GM21360 (cell line): ENCODE measurements at regions not wholly inside any gene's neighbourhood (a gene's known extent, or its start where the extent isn't known, plus 50 kb on each side); places are given as distances from the start of the nearest gene placed in this dataset.
A peak's percentile ranks its signal among the peaks of the same experiment; 100 is the strongest.

ENCODE experiments used
- ATAC-seq: cut with Tn5 transposase; IDR thresholded peaks from one replicate; pipeline ENCODE4 v1.9.1; 2021; ENCODE audit warnings: mild to moderate bottlenecking, moderate library complexity; ENCODE audit not compliant: unreplicated experiment

GRCh38 chr4:57916479-57916878, 806.3 kb upstream of the IGFBP7 start:
- no peak for ATAC-seq

DNA sequence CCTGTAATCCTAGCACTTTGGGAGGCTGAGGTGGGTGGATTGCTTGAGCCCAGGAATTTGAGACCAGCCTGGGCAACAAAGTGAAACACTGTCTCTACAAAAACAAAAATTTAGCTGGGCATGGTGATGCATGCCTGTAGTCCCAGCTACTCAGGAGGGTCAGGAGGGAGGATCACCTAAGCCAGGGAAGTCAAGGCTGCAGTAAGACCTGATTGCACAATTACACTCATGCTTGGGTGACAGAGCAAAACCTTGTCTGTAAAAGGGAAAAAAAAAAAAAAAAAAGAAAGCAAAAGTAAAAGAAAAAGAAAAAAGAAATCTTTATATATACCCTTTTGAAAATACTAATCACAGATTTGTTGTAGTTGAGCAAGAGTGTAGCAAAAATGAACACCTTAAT, 801.0 kb upstream of the IGFBP7 start:
- no peak for ATAC-seq

GRCh38 chr4:57910151-57910550, 800.0 kb upstream of the IGFBP7 start:
- no peak for ATAC-seq

GRCh38 chr4:57905965-57906364, 795.8 kb upstream of the IGFBP7 start:
- no peak for ATAC-seq

DNA sequence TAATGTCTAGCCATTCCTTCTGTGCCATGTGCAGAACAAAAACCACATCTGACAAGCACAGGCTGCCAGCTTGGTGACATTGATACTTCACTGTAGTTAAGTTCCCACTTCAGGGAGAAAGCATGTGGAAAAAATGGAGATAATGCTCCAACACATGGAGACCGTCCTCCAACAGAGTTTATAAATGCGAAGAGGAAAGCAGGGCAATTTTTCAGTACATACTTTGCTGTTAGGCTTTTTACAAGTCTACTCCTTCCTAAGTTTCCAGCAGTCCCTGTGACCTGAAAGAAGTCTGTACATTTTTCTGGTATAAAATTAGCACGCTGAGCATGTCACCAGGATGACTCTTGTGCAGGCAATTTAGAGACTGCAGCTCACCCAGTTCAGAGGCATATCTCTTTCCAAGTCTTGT, 766.9 kb upstream of the IGFBP7 start:
- ATAC-seq, result no peak

DNA sequence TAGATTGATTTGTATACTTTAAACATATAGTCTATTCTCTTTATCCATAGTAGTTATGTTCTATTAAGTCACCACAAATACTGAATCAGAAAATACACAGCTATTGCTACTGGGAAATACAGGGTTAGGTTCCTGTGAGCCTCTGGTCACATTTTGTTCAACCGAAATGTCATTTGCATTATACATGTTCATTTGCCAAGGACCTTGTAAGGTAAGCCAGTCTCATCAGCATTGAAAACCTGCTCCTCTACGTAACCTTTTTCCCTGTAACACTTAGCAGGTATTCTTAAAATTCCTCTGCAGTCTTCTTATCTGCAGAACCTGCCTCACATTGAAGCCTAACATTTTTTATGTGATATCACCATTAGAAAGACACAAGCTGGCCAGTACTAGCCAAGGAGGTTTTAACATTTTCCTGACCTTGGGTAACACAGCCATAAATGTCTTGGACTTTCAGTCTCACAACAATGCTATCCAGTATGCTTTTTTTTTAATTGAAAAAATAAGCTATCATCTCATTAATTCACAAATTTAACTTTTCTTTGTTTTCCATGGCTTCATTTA, 765.7 kb upstream of the IGFBP7 start:
- ATAC-seq, result no peak

DNA sequence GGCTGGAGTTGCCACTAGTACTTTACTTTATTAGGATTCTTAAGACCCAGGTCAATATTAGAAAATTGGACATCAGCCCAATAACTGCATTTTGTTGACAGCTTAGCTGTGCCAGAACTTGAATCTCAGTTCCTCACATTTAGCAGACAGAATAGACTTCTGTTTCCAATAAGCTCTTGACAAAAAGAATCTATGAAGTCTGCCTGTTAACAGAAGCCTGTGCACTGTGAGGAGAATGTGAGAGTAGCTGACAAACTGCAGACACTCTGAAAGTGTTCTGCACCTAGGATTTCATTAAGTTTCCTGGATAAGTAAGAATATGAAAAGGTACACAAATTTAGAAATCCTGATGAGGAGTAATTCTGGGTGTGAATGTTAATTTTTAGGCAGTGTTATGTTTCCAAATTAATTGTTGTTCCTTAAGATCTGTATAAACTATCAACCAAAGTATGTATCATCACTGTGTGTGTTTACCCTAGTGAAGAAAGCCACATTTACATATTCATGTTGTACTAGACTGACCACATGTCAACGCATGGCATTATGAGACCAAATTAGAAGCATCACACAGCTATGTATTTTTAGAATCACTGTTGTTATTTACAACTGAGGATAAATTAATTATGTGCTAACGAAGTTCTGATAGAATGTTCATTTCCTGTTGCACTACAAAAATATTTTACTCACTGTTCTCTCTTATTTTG, 756.4 kb upstream of the IGFBP7 start:
- no peak for ATAC-seq

- peak; percentile 76 for ATAC-seq
Observed at GRCh38 chr4:57865264-57865663, 755.1 kb upstream of the IGFBP7 start.

DNA sequence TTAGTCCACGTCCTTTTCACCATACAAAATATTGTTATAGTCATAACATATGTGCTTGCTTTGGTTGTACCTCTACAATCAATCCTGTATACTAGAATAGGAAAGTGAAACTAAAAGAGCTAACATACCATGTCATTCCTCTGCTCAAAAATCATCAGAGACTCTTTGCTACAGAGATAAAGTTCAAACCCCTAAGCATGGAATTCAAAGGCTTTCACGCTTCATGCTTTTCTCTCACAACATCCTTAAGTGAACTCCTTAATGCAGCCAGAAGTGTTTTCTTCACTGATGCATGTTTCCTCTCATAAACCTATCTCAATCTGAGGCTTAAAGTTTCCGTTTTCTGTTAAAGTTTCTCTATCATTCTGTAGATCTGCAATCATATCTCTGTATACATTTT, 744.6 kb upstream of the IGFBP7 start:
- no peak for ATAC-seq

DNA sequence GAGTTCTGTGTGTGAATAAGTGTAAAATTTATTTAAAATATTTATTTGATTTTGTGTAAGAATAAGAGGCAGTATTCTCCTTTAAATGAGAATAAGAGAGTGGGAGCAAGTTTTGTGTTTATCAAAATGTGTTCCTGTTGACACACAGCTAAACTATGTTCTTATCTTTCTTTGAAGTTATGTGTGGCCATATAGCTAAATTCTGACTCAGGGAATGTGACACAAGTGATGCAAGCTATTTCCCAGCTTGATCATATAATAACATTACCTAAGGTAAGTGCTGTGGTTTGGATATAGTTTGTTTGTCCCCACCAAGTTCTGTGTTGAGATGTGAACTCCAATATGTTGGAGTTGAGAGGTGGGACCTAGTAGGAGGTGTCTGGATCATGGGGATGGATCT, 740.0 kb upstream of the IGFBP7 start:
- no peak for ATAC-seq

- ATAC-seq, result no peak
Observed at GRCh38 chr4:57832083-57832482, 721.9 kb upstream of the IGFBP7 start.

DNA sequence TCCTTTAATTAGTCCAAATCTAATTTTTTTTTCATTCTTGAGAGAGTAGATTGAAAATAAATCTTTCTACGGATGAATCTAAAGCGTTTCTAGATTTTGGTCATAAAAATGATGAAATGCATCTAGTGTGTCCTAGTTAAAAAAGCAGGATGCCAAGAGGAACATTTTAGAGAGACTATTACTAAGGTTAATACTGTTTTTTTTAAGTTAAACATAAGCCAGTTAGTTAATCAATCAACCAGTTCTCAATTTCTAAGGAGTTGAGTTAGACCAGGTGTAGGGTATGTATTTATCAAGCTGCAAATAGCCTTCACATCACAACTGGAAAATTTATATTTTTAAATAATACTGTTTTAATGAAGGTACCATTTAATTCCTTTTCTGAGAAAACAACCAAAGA, 679.5 kb upstream of the IGFBP7 start:
- no peak for ATAC-seq

DNA sequence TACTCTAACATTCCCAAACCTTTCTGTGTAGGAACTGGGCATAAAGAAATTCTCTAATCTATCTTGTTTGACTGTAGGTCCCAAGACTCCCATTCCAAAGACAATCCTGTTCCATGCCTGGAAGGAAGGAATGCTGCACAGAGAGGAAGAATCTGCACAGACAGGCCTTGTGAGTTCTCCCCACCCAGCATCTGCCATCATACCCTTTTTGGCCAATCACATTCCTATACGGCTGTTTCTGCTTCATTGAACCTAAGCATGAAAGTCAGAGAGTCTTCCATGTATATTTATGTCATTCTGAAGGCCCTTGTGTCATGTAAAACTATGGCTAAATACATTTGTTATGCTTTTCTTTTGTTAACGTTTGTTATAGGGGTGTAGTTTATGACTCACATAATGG, 667.7 kb upstream of the IGFBP7 start:
- no peak for ATAC-seq

GRCh38 chr4:57774681-57775080, 664.5 kb upstream of the IGFBP7 start:
- no peak for ATAC-seq

- no peak for ATAC-seq
Observed at GRCh38 chr4:57774171-57774570, 664.0 kb upstream of the IGFBP7 start.

- no peak for ATAC-seq
Observed at GRCh38 chr4:57766341-57766740, 656.2 kb upstream of the IGFBP7 start.

GRCh38 chr4:57764856-57765255, 654.7 kb upstream of the IGFBP7 start:
- ATAC-seq, result no peak

DNA sequence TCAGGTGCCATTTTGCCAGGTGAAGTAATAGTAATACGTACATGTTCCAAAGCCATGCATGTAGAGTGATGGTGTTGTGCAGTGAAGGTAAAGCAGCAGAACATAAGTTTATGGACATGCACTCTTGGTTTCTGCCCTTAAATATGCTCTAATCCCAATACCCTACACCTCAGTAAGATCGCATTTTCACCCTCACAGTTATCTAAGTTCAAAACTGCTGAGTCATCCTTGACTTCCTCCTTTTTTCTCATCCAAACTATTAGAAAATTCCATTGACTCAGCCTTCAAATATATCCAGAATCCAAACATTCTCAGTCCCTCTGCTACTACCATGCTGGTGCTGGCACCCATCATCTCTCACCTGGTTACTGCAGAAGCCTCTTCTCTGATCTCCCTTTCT, 652.9 kb upstream of the IGFBP7 start:
- no peak for ATAC-seq

DNA sequence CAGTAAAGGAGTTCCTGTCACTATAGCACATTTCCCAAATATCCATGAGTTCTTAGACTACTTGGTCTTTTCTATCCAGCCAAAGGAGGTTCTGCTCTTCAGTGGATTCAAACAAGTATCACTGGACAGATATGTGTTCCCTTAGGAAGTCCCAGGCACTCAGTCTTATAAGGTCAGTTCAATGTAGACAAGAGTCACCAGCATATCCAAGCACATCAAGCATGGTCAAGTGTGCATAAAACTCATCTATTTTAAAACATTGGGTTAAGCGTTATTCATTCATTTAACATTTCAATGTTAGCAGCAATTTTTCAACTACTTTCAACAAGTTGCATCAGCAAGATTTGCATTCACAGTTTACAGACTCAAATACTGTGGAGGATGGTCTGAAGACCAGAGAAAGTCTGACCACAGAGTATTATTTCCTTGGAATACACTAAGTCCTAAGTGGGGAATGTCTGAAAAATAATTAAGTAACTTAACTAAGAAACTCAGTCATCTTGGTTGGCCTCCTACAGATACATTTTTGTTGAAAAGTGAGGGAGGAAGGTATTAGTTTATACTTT, 630.5 kb upstream of the IGFBP7 start:
- no peak for ATAC-seq

DNA sequence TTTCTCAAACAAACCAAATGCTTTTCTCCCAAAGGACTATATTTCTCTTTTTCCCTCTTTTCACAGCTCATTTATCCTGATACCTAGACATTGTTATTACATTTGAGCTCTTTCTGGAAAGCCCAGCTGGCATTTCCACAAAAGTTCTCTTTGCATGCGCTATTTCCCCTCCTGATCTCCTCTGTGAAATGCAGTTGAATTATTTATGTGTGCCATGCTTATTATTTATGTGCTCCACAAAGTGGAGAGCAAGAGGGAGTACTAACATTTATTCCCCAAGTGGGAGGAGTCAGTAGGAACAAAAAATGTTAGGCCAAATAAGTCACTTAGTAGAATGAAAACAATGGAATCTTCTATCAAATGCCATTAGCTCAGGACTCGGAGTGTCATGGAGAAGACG, 626.6 kb upstream of the IGFBP7 start:
- ATAC-seq, result no peak

DNA sequence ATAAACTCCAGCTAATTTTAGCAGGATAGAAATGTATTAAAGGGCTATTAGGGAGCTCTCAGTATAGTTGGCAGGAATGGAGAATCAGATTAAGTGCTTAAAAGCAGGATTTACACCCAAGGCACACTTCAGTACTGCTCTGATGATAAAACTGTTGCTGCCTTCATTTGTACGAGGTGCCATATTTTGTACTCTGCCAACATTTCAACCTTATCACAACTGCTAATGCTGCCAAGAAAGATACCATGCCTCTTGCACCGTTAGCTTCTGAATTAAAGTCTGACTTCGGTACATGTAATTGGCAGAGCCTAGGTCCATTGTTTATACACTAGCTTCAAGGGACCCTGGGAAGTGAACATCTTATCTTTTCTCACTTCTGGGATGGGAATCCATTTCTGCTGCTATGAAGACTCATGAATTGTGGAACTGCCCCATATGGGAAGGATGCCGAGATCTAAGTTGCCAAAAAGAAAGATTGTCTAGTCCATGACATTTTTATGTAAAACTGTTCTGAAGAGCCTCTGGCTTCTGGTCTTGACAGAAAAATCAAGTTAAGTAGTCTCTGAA, 624.0 kb upstream of the IGFBP7 start:
- no peak for ATAC-seq
